H9 (cell line): ENCODE measurements at regions not wholly inside any gene's neighbourhood (a gene's known extent, or its start where the extent isn't known, plus 50 kb on each side); places are given as distances from the start of the nearest gene placed in this dataset.

ENCODE experiments used
- DNase-seq: peaks from one replicate; pipeline ENCODE4 v3.0.0-alpha.2; 2017
- H2AFZ ChIP-seq: one replicate; pipeline ENCODE4 v1.6.1; 2013; ENCODE audit warnings: mild to moderate bottlenecking, low read length, control low read depth, moderate library complexity
- H2AK5ac ChIP-seq: 2 replicates; pipeline ENCODE4 v1.6.1; 2013; ENCODE audit warnings: low read length, control low read depth, mixed read lengths; ENCODE audit not compliant: insufficient read length
- H2BK120ac ChIP-seq: one replicate; pipeline ENCODE4 v1.6.1; 2013; ENCODE audit warnings: low read depth, mild to moderate bottlenecking, low read length, control low read depth, inconsistent platforms; ENCODE audit not compliant: poor library complexity, severe bottlenecking
- H2BK12ac ChIP-seq: 2 replicates; pipeline ENCODE4 v1.6.1; 2013; ENCODE audit warnings: low read length, control low read depth, mixed read lengths, low read depth; ENCODE audit not compliant: insufficient read length
- H2BK15ac ChIP-seq: 2 replicates; pipeline ENCODE4 v1.6.1; 2013; ENCODE audit warnings: low read depth, low read length, control low read depth
- H2BK20ac ChIP-seq: one replicate; pipeline ENCODE4 v1.6.1; 2013; ENCODE audit warnings: low read depth, mild to moderate bottlenecking, low read length, control low read depth, inconsistent platforms; ENCODE audit not compliant: poor library complexity, severe bottlenecking
- H2BK5ac ChIP-seq: 2 replicates; pipeline ENCODE4 v1.6.1; 2013; ENCODE audit warnings: low read length, control low read depth, mixed read lengths; ENCODE audit not compliant: insufficient read length
- H3K14ac ChIP-seq: 2 replicates; pipeline ENCODE4 v1.6.1; 2013; ENCODE audit warnings: low read length, control low read depth; ENCODE audit not compliant: insufficient read depth
- H3K18ac ChIP-seq: 2 replicates; pipeline ENCODE4 v1.6.1; 2013; ENCODE audit warnings: low read depth, mild to moderate bottlenecking, mixed read lengths, low read length, control low read depth; ENCODE audit not compliant: insufficient read length
- H3K23ac ChIP-seq: 2 replicates; pipeline ENCODE4 v1.6.1; 2013; ENCODE audit warnings: low read length, control low read depth, mixed read lengths, low read depth; ENCODE audit not compliant: insufficient read length
- H3K23me2 ChIP-seq: 2 replicates; pipeline ENCODE4 v1.6.1; 2013; ENCODE audit warnings: low read depth, mild to moderate bottlenecking, mixed read lengths, low read length, control low read depth; ENCODE audit not compliant: insufficient read length, poor library complexity, severe bottlenecking
- H3K27ac ChIP-seq: 2 replicates; pipeline ENCODE4 v1.5.1; 2013; ENCODE audit warnings: low read length, control low read depth, mixed read lengths, low read depth; ENCODE audit not compliant: insufficient read length
- H3K27me3 ChIP-seq: 2 replicates; pipeline ENCODE4 v1.6.1; 2013; ENCODE audit warnings: low read length, control low read depth, inconsistent platforms; ENCODE audit not compliant: insufficient read depth
- H3K4ac ChIP-seq: 2 replicates; pipeline ENCODE4 v1.6.1; 2013; ENCODE audit warnings: low read depth, mild to moderate bottlenecking, control low read depth, inconsistent platforms, low read length, moderate library complexity
- H3K4me1 ChIP-seq: 2 replicates; pipeline ENCODE4 v1.6.1; 2013; ENCODE audit warnings: low read length, control low read depth, inconsistent platforms; ENCODE audit not compliant: insufficient read depth
- H3K4me2 ChIP-seq: 2 replicates; pipeline ENCODE4 v1.6.1; 2013; ENCODE audit warnings: low read length, control low read depth, mixed read lengths; ENCODE audit not compliant: insufficient read length, insufficient read depth
- H3K56ac ChIP-seq: 2 replicates; pipeline ENCODE4 v1.6.1; 2013; ENCODE audit warnings: low read depth, mild to moderate bottlenecking, mixed read lengths, low read length, control low read depth; ENCODE audit not compliant: insufficient read length
- H3K79me1 ChIP-seq: 2 replicates; pipeline ENCODE4 v1.6.1; 2013; ENCODE audit warnings: low read depth, mild to moderate bottlenecking, moderate library complexity, low read length, control low read depth, inconsistent platforms; ENCODE audit not compliant: insufficient read depth, poor library complexity, severe bottlenecking
- H3K79me2 ChIP-seq: 2 replicates; pipeline ENCODE4 v1.6.1; 2013; ENCODE audit warnings: low read length, control low read depth, inconsistent platforms; ENCODE audit not compliant: insufficient read depth
- H3K9ac ChIP-seq: 2 replicates; pipeline ENCODE4 v1.6.1; 2013; ENCODE audit warnings: low read length, control low read depth, mixed read lengths; ENCODE audit not compliant: insufficient read length; ENCODE audit errors: extremely low read depth
- H3K9me3 ChIP-seq: one replicate; pipeline ENCODE4 v1.6.1; 2013; ENCODE audit warnings: low read depth, low read length, inconsistent platforms; ENCODE audit not compliant: control insufficient read depth
- H3T11ph ChIP-seq: one replicate; pipeline ENCODE4 v1.6.1; 2013; ENCODE audit warnings: mild to moderate bottlenecking, low read length, control low read depth, inconsistent platforms
- H4K20me1 ChIP-seq: one replicate; pipeline ENCODE4 v1.6.1; 2013; ENCODE audit not compliant: control insufficient read depth, insufficient read length, insufficient read depth
- H4K5ac ChIP-seq: 2 replicates; pipeline ENCODE4 v1.6.1; 2013; ENCODE audit warnings: low read depth, mild to moderate bottlenecking, mixed read lengths, low read length, control low read depth; ENCODE audit not compliant: insufficient read length
- H4K8ac ChIP-seq: replicated peaks from 2 replicates; pipeline ENCODE4 v1.6.1; 2013; ENCODE audit warnings: low read length, control low read depth, mixed read lengths, low read depth; ENCODE audit not compliant: insufficient read length
- H4K91ac ChIP-seq: 2 replicates; pipeline ENCODE4 v1.6.1; 2013; ENCODE audit warnings: low read depth, mild to moderate bottlenecking, moderate library complexity, mixed read lengths, low read length, control low read depth; ENCODE audit not compliant: insufficient read length
- H3K27ac Mint-ChIP-seq, 3 experiments: 2 replicates in 2 of 3; 3 replicates in 1 of 3; pipeline ENCODE4 v1.8.0; 2020 to 2021; ENCODE audit warnings: mixed read lengths in 3 of 3, mild to moderate bottlenecking in 1 of 3, moderate library complexity in 1 of 3
- H3K27me3 Mint-ChIP-seq: 2 replicates; pipeline ENCODE4 v1.8.0; 2021; ENCODE audit warnings: low read depth, mild to moderate bottlenecking, moderate library complexity, mixed read lengths
- H3K36me3 Mint-ChIP-seq, 3 experiments: 2 replicates in 2 of 3; 3 replicates in 1 of 3; pipeline ENCODE4 v1.8.0; 2020 to 2021; ENCODE audit warnings: low read depth in 3 of 3, mixed read lengths in 3 of 3; ENCODE audit not compliant: insufficient read depth in 1 of 3
- H3K4me1 Mint-ChIP-seq, 2 experiments: 2 replicates each; pipeline ENCODE4 v1.8.0; 2020; ENCODE audit warnings: mixed read lengths in 2 of 2
- H3K4me3 Mint-ChIP-seq, 2 experiments: 2 replicates in 1 of 2; 3 replicates in 1 of 2; pipeline ENCODE4 v1.8.0; 2020 to 2021; ENCODE audit warnings: mild to moderate bottlenecking in 2 of 2, mixed read lengths in 2 of 2, moderate library complexity in 1 of 2
- H3K9me3 Mint-ChIP-seq, 2 experiments: 2 replicates in 1 of 2; 3 replicates in 1 of 2; pipeline ENCODE4 v1.8.0; 2020; ENCODE audit warnings: mild to moderate bottlenecking in 2 of 2, mixed read lengths in 2 of 2, moderate library complexity in 1 of 2
- WGBS: extraction: QIAGEN DNeasy Blood & Tissue Kit; methylation state at CpG from one replicate; pipeline ENCODE4 v1.1.7; 2013; ENCODE audit warnings: missing lambda C conversion rate, low lambda C conversion rate, mixed read lengths; ENCODE audit not compliant: insufficient read length; ENCODE audit errors: extremely low coverage; 5-methylcytosine and 5-hydroxymethylcytosine counted together
- TF ChIP-seq, protein P1 (sequence below): fragments of 200-600 bp; sonication (generic); conservative IDR thresholded peaks from 3 replicates; pipeline ENCODE4 v1.8.0; 2021; ENCODE audit warnings: antibody characterized with exemption, mild to moderate bottlenecking

- Histone ChIP-seq H3K4ac (no peak overlapping the region), H4K8ac (no peak overlapping the region), H2BK12ac (no peak overlapping the region), H2BK15ac (no peak overlapping the region), H3K9me3 (no peaks in the 10 kb centered on the region), H2AFZ (no peak overlapping the region), H2AK5ac (no peak overlapping the region), H3K18ac (no peak overlapping the region), H4K20me1 (no peaks in the 10 kb centered on the region), H4K5ac (no peak overlapping the region), H3K23me2 (no peaks in the 10 kb centered on the region), H3K79me2 (no peaks in the 10 kb centered on the region), H2BK20ac (no peak overlapping the region), H3K9ac (no peak overlapping the region), H3K79me1 (no peaks in the 10 kb centered on the region), H3K14ac (no peak overlapping the region), H3K27ac (no peak overlapping the region), H3K23ac (no peak overlapping the region), H3K27me3 (no peaks in the 10 kb centered on the region), H2BK120ac (no peak overlapping the region), H3K4me2 (no peak overlapping the region), H3T11ph (no peak overlapping the region), H3K4me1 (no peaks in the 10 kb centered on the region), H2BK5ac (no peak overlapping the region), H3K56ac (no peak overlapping the region), H4K91ac (no peak overlapping the region)
- Mint-ChIP-seq H3K36me3 (peaks cover 0 to 2% (median 0%) of the 10 kb centered on the region in 3 experiments; a peak in 2 of 7 replicates), H3K9me3 (peaks cover 0 to 3% of the 10 kb centered on the region in 2 experiments; a peak in 2 of 5 replicates), H3K4me1 (peaks cover 0 to under 1% of the 10 kb centered on the region in 2 experiments; a peak in 1 of 4 replicates), H3K27ac (no peak overlapping the region), H3K4me3 (no peak overlapping the region), H3K27me3 (no peaks in the 10 kb centered on the region)
- no CpG with 5 or more reads among the region's 6 CpGs for WGBS
- DNase-seq: no peak
- TF ChIP-seq, protein P1, sequence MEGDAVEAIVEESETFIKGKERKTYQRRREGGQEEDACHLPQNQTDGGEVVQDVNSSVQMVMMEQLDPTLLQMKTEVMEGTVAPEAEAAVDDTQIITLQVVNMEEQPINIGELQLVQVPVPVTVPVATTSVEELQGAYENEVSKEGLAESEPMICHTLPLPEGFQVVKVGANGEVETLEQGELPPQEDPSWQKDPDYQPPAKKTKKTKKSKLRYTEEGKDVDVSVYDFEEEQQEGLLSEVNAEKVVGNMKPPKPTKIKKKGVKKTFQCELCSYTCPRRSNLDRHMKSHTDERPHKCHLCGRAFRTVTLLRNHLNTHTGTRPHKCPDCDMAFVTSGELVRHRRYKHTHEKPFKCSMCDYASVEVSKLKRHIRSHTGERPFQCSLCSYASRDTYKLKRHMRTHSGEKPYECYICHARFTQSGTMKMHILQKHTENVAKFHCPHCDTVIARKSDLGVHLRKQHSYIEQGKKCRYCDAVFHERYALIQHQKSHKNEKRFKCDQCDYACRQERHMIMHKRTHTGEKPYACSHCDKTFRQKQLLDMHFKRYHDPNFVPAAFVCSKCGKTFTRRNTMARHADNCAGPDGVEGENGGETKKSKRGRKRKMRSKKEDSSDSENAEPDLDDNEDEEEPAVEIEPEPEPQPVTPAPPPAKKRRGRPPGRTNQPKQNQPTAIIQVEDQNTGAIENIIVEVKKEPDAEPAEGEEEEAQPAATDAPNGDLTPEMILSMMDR: no peak
Observed at GRCh38 chr3:117745516-117745915, 1035.9 kb downstream of the TUSC7 start.
